HepG2 (cell line): ENCODE measurements at regions not wholly inside any gene's neighbourhood (a gene's known extent, or its start where the extent isn't known, plus 50 kb on each side); places are given as distances from the start of the nearest gene placed in this dataset.
A peak's percentile ranks its signal among the peaks of the same experiment; 100 is the strongest.

ENCODE experiments used
- FOSL2 ChIP-seq: sonication (generic); formaldehyde crosslinking; IDR thresholded peaks from 2 replicates; pipeline ENCODE4 v1.4.0; 2020; ENCODE audit warnings: missing genetic modification reagents
- JUND ChIP-seq: sonication (generic); formaldehyde crosslinking; IDR thresholded peaks from 2 replicates; pipeline ENCODE4 v1.8.0; 2022; ENCODE audit warnings: mild to moderate bottlenecking, missing genetic modification reagents
- MAFG ChIP-seq: sonication (generic); formaldehyde crosslinking; IDR thresholded peaks from 2 replicates; pipeline ENCODE4 v1.5.1; 2020; ENCODE audit warnings: mild to moderate bottlenecking, missing genetic modification reagents
- MAZ ChIP-seq, 2 experiments: sonication (generic) in 1 of 2; formaldehyde crosslinking in 1 of 2; IDR thresholded peaks; 2 replicates each; pipeline versions ENCODE4 v1.5.0 to v1.6.1; 2012 to 2020; ENCODE audit warnings: low read depth in 2 of 2, mild to moderate bottlenecking in 2 of 2, borderline replicate concordance in 1 of 2, improper control_type of control experiment in 1 of 2, low read length in 1 of 2, missing genetic modification reagents in 1 of 2, moderate library complexity in 1 of 2
- MXI1 ChIP-seq: IDR thresholded peaks from 3 replicates; pipeline ENCODE4 v1.6.1; 2012; ENCODE audit warnings: low read depth, low read length, inconsistent platforms, borderline replicate concordance
- NR2F1 ChIP-seq, 2 experiments: fragments of 450-650 bp in 1 of 2; formaldehyde crosslinking in 1 of 2; IDR thresholded peaks; 2 replicates each; pipeline versions ENCODE4 v1.5.0 to v1.6.1; 2016 to 2020; ENCODE audit warnings: mild to moderate bottlenecking in 1 of 2, missing compliant biosample characterization in 1 of 2, missing genetic modification reagents in 1 of 2, moderate library complexity in 1 of 2
- SIX1 ChIP-seq: sonication (generic); formaldehyde crosslinking; IDR thresholded peaks from 2 replicates; pipeline ENCODE4 v1.4.0; 2020; ENCODE audit warnings: missing genetic modification reagents, borderline replicate concordance
- SOX13 ChIP-seq, 3 experiments: fragments of 450-650 bp in 1 of 3; sonication (generic) in 1 of 3; formaldehyde crosslinking in 1 of 3; IDR thresholded peaks in 2 of 3; conservative IDR thresholded peaks in 1 of 3; 2 replicates each; pipeline versions ENCODE4 v1.5.0 to v1.6.1; 2016 to 2020; ENCODE audit warnings: antibody characterized with exemption in 1 of 3, mild to moderate bottlenecking in 1 of 3, missing compliant biosample characterization in 1 of 3, missing genetic modification reagents in 1 of 3, moderate library complexity in 1 of 3
- SOX6 ChIP-seq, 2 experiments: fragments of 450-650 bp in 1 of 2; sonication (generic) in 1 of 2; formaldehyde crosslinking in 1 of 2; IDR thresholded peaks; 2 replicates each; pipeline versions ENCODE4 v1.4.0 to v1.6.1; 2017 to 2020; ENCODE audit warnings: antibody characterized with exemption in 1 of 2, mild to moderate bottlenecking in 1 of 2, missing genetic modification reagents in 1 of 2
- SP1 ChIP-seq, 2 experiments: fragments of 450-650 bp in 1 of 2; sonication (generic) in 1 of 2; formaldehyde crosslinking in 1 of 2; IDR thresholded peaks; 2 replicates each; pipeline versions ENCODE4 v1.4.0 to v1.6.1; 2016 to 2020; ENCODE audit warnings: missing genetic modification reagents in 1 of 2
- ZKSCAN8 ChIP-seq: IDR thresholded peaks from 2 replicates; pipeline ENCODE4 v1.6.1; 2016; ENCODE audit warnings: borderline replicate concordance, missing genetic modification reagents, missing compliant biosample characterization
- ZNF484 ChIP-seq: sonication (generic); formaldehyde crosslinking; IDR thresholded peaks from 2 replicates; pipeline ENCODE4 v1.5.1; 2020; ENCODE audit warnings: mild to moderate bottlenecking, low read depth, missing genetic modification reagents, borderline replicate concordance
- ZNF562 ChIP-seq: sonication (generic); formaldehyde crosslinking; IDR thresholded peaks from 2 replicates; pipeline ENCODE4 v1.8.0; 2022; ENCODE audit warnings: missing genetic modification reagents, borderline replicate concordance
- ZNF768 ChIP-seq: sonication (generic); formaldehyde crosslinking; IDR thresholded peaks from 2 replicates; pipeline ENCODE4 v1.4.0; 2020; ENCODE audit warnings: missing genetic modification reagents
- TF ChIP-seq, protein P1 (sequence below), 2 experiments: sonication (generic) in 1 of 2; formaldehyde crosslinking in 1 of 2; IDR thresholded peaks; 2 replicates each; pipeline versions ENCODE4 v1.4.0 to v1.6.1; 2016 to 2020; ENCODE audit warnings: borderline replicate concordance in 1 of 2, low read depth in 1 of 2, mild to moderate bottlenecking in 1 of 2, missing genetic modification reagents in 1 of 2
- TF ChIP-seq, protein P2 (sequence below): IDR thresholded peaks from 2 replicates; pipeline ENCODE4 v1.6.1; 2016; ENCODE audit warnings: low read depth
- TF ChIP-seq, protein P3 (sequence below): sonication (generic); formaldehyde crosslinking; IDR thresholded peaks from 2 replicates; pipeline ENCODE4 v1.4.0; 2020; ENCODE audit warnings: missing genetic modification reagents
- TF ChIP-seq, protein P4 (sequence below): fragments of 450-650 bp; IDR thresholded peaks from 2 replicates; pipeline ENCODE4 v1.6.1; 2017; ENCODE audit warnings: mild to moderate bottlenecking

DNA sequence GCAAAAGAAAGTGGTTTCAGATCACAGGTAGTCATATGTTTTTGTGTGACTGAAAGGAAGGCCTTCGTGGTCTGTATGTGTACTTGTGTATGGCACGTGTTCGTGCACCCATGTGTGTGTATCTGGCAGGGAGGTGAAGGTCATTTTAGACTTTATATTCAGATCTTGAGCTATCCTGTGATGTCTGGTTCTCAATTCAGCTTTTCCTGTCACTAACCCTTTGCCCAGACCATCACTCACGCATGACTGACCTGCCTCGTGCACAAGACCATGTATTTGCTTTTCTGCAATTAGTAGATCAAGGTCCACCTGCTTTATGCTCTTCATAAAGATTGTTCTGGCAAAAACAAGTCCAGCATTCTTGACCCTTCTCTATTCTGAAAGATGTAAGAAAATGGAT, 139.7 kb upstream of the MAF start (continued):
- TF ChIP-seq, protein P1, sequence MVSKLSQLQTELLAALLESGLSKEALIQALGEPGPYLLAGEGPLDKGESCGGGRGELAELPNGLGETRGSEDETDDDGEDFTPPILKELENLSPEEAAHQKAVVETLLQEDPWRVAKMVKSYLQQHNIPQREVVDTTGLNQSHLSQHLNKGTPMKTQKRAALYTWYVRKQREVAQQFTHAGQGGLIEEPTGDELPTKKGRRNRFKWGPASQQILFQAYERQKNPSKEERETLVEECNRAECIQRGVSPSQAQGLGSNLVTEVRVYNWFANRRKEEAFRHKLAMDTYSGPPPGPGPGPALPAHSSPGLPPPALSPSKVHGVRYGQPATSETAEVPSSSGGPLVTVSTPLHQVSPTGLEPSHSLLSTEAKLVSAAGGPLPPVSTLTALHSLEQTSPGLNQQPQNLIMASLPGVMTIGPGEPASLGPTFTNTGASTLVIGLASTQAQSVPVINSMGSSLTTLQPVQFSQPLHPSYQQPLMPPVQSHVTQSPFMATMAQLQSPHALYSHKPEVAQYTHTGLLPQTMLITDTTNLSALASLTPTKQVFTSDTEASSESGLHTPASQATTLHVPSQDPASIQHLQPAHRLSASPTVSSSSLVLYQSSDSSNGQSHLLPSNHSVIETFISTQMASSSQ (IDR thresholded peaks at IDR 0.05; ENCODE audit: low read depth): no peak
- TF ChIP-seq, protein P1 (CRISPR knock-in tag; IDR thresholded peaks at IDR 0.05; ENCODE audit: borderline replicate concordance): no peak
- TF ChIP-seq SP1 (IDR thresholded peaks at IDR 0.05) (no peak), SP1 (CRISPR knock-in tag; IDR thresholded peaks at IDR 0.05) (no peak), MXI1 (no peak), MAFG (CRISPR knock-in tag) (no peak), SOX13 (IDR thresholded peaks at IDR 0.05) (no peak), SOX13 (CRISPR knock-in tag; conservative IDR thresholded peaks at IDR 0.05 in 1 of 2, IDR thresholded peaks at IDR 0.05 in 1 of 2) (peak in 1 of 2 experiments; percentile 70; a peak in 2 of 4 replicates), JUND (CRISPR knock-in tag) (no peak), NR2F1 (CRISPR knock-in tag; IDR thresholded peaks at IDR 0.05) (no peak), FOSL2 (CRISPR knock-in tag) (peak; percentile 51), ZNF562 (CRISPR knock-in tag) (no peak), SIX1 (CRISPR knock-in tag) (no peak), SOX6 (IDR thresholded peaks at IDR 0.05) (no peak), SOX6 (CRISPR knock-in tag; IDR thresholded peaks at IDR 0.05) (peak; percentile 76), ZNF484 (CRISPR knock-in tag) (no peak), ZKSCAN8 (CRISPR knock-in tag) (no peak), MAZ (IDR thresholded peaks at IDR 0.05; ENCODE audit: borderline replicate concordance, low read depth, low read length) (no peak), MAZ (CRISPR knock-in tag; IDR thresholded peaks at IDR 0.05; ENCODE audit: low read depth) (no peak), ZNF768 (CRISPR knock-in tag) (no peak)
- TF ChIP-seq, protein P2, sequence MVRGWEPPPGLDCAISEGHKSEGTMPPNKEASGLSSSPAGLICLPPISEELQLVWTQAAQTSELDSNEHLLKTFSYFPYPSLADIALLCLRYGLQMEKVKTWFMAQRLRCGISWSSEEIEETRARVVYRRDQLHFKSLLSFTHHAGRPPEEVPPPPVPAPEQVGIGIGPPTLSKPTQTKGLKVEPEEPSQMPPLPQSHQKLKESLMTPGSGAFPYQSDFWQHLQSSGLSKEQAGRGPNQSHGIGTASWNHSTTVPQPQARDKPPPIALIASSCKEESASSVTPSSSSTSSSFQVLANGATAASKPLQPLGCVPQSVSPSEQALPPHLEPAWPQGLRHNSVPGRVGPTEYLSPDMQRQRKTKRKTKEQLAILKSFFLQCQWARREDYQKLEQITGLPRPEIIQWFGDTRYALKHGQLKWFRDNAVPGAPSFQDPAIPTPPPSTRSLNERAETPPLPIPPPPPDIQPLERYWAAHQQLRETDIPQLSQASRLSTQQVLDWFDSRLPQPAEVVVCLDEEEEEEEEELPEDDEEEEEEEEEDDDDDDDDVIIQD (CRISPR knock-in tag): no peak
- TF ChIP-seq, protein P3, sequence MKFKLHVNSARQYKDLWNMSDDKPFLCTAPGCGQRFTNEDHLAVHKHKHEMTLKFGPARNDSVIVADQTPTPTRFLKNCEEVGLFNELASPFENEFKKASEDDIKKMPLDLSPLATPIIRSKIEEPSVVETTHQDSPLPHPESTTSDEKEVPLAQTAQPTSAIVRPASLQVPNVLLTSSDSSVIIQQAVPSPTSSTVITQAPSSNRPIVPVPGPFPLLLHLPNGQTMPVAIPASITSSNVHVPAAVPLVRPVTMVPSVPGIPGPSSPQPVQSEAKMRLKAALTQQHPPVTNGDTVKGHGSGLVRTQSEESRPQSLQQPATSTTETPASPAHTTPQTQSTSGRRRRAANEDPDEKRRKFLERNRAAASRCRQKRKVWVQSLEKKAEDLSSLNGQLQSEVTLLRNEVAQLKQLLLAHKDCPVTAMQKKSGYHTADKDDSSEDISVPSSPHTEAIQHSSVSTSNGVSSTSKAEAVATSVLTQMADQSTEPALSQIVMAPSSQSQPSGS (CRISPR knock-in tag): no peak; the same call in 1 of the 2 replicates
- TF ChIP-seq, protein P4, sequence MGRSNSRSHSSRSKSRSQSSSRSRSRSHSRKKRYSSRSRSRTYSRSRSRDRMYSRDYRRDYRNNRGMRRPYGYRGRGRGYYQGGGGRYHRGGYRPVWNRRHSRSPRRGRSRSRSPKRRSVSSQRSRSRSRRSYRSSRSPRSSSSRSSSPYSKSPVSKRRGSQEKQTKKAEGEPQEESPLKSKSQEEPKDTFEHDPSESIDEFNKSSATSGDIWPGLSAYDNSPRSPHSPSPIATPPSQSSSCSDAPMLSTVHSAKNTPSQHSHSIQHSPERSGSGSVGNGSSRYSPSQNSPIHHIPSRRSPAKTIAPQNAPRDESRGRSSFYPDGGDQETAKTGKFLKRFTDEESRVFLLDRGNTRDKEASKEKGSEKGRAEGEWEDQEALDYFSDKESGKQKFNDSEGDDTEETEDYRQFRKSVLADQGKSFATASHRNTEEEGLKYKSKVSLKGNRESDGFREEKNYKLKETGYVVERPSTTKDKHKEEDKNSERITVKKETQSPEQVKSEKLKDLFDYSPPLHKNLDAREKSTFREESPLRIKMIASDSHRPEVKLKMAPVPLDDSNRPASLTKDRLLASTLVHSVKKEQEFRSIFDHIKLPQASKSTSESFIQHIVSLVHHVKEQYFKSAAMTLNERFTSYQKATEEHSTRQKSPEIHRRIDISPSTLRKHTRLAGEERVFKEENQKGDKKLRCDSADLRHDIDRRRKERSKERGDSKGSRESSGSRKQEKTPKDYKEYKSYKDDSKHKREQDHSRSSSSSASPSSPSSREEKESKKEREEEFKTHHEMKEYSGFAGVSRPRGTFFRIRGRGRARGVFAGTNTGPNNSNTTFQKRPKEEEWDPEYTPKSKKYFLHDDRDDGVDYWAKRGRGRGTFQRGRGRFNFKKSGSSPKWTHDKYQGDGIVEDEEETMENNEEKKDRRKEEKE: no peak
